ENCODE measurements at regions not wholly inside any gene's neighbourhood (a gene's known extent, or its start where the extent isn't known, plus 50 kb on each side); places are given as distances from the start of the nearest gene placed in this dataset.

- TF ChIP-seq POLR2AphosphoS5 (IDR thresholded peaks at IDR 0.05; ENCODE audit: low read depth) (no peak), CTCF (IDR thresholded peaks at IDR 0.05; ENCODE audit: insufficient read depth, low read length) (no peak), SPI1 (IDR thresholded peaks at IDR 0.05; ENCODE audit: borderline replicate concordance, low read depth) (no peak), GABPA (IDR thresholded peaks at IDR 0.05; ENCODE audit: low read depth) (no peak), REST (IDR thresholded peaks at IDR 0.05; ENCODE audit: insufficient replicate concordance, low read depth) (no peak)
- no peak overlapping the region for H3K27ac ChIP-seq (replicated peaks)
- DNase-seq (ENCODE audit: low read depth in 1 of 2, low spot score in 1 of 2): no peak
These were observed 518.3 kb downstream of the DHX35 start for GRCh38 chr20:39480276-39481043.

GRCh38 chr20:39479196-39479810 is 517.2 kb downstream of the DHX35 start:
- no peak for TF ChIP-seq REST (IDR thresholded peaks at IDR 0.05; ENCODE audit: insufficient replicate concordance, low read depth)
- TF ChIP-seq CTCF (IDR thresholded peaks at IDR 0.05; ENCODE audit: insufficient read depth, low read length): no peak
- TF ChIP-seq SPI1 (IDR thresholded peaks at IDR 0.05; ENCODE audit: borderline replicate concordance, low read depth): no peak
- TF ChIP-seq GABPA (IDR thresholded peaks at IDR 0.05; ENCODE audit: low read depth): no peak
- no peak for TF ChIP-seq POLR2AphosphoS5 (IDR thresholded peaks at IDR 0.05; ENCODE audit: low read depth)
- no peak for DNase-seq (ENCODE audit: low read depth in 1 of 2, low spot score in 1 of 2)
- H3K27me3 ChIP-seq (ENCODE audit: insufficient read depth, poor library complexity, severe bottlenecking): no peaks in the 10 kb centered on the region

More at GRCh38 chr20:39480276-39481043, 518.3 kb downstream of the DHX35 start:
- Histone ChIP-seq H3K4me3 (replicated peaks; ENCODE audit: insufficient read depth, low read length) (no peak overlapping the region), H3K27me3 (ENCODE audit: insufficient read depth, poor library complexity, severe bottlenecking) (no peaks in the 10 kb centered on the region)

GRCh38 chr20:39474879-39475278 is 512.7 kb downstream of the DHX35 start:
- Histone ChIP-seq H3K27ac (replicated peaks) (no peak overlapping the region), H3K4me3 (replicated peaks; ENCODE audit: insufficient read depth, low read length) (no peak overlapping the region), H3K27me3 (ENCODE audit: insufficient read depth, poor library complexity, severe bottlenecking) (no peaks in the 10 kb centered on the region)
- TF ChIP-seq CTCF (IDR thresholded peaks at IDR 0.05; ENCODE audit: insufficient read depth, low read length): no peak
- no peak for TF ChIP-seq GABPA (IDR thresholded peaks at IDR 0.05; ENCODE audit: low read depth)
- TF ChIP-seq REST (IDR thresholded peaks at IDR 0.05; ENCODE audit: insufficient replicate concordance, low read depth): no peak
- DNase-seq (ENCODE audit: low read depth in 1 of 2, low spot score in 1 of 2): no peak

More at GRCh38 chr20:39479196-39479810, 517.2 kb downstream of the DHX35 start:
- Histone ChIP-seq H3K4me3 (replicated peaks; ENCODE audit: insufficient read depth, low read length) (no peak overlapping the region), H3K27ac (replicated peaks) (no peak overlapping the region)
